WTC11 (cell line): ENCODE measurements at regions not wholly inside any gene's neighbourhood (a gene's known extent, or its start where the extent isn't known, plus 50 kb on each side); places are given as distances from the start of the nearest gene placed in this dataset.

Experiments
- ATAC-seq: fragments of 200-7000 bp; cut with Tn5 transposase; 2 replicates; pipeline ENCODE4 v1.10.0; 2021; ENCODE audit warnings: mild to moderate bottlenecking, moderate library complexity
- CTCF ChIA-PET: fragments of 300-600 bp; sonication (Branson Sonifier 250); formaldehyde crosslinking; loops from one replicate; lab custom pipeline; 2021; ENCODE audit warnings: antibody characterized with exemption; lab: Charles Lee
- POLR2A ChIA-PET: fragments of 350-600 bp; sonication (Branson Sonifier 250); formaldehyde crosslinking; loops from one replicate; lab custom pipeline; 2021; ENCODE audit warnings: antibody characterized with exemption; lab: Charles Lee
- DNase-seq: peaks from one replicate; pipeline ENCODE4 v3.0.0; 2021; ENCODE audit warnings: low spot score
- H3K27ac Mint-ChIP-seq: 2 replicates; pipeline ENCODE4 v1.8.0; 2021; ENCODE audit warnings: mixed read lengths
- H3K27me3 Mint-ChIP-seq: 2 replicates; pipeline ENCODE4 v1.8.0; 2021; ENCODE audit warnings: low read depth, mild to moderate bottlenecking, moderate library complexity, mixed read lengths
- H3K36me3 Mint-ChIP-seq: 2 replicates; pipeline ENCODE4 v1.8.0; 2021; ENCODE audit warnings: mixed read lengths
- H3K4me1 Mint-ChIP-seq: 2 replicates; pipeline ENCODE4 v1.8.0; 2022; ENCODE audit warnings: mixed read lengths
- H3K4me3 Mint-ChIP-seq: 2 replicates; pipeline ENCODE4 v1.8.0; 2021; ENCODE audit warnings: mild to moderate bottlenecking, moderate library complexity, mixed read lengths
- H3K9me3 Mint-ChIP-seq: 2 replicates; pipeline ENCODE4 v1.8.0; 2021; ENCODE audit warnings: mixed read lengths
- ATF1 ChIP-seq: sonication (generic); formaldehyde crosslinking; IDR thresholded peaks from 2 replicates; pipeline ENCODE4 v1.8.1; 2023; ENCODE audit warnings: mild to moderate bottlenecking, moderate library complexity, missing genetic modification reagents
- E2F4 ChIP-seq: sonication (generic); formaldehyde crosslinking; IDR thresholded peaks from 2 replicates; pipeline ENCODE4 v1.8.1; 2022; ENCODE audit warnings: low read depth, mild to moderate bottlenecking, moderate library complexity, missing genetic modification reagents, borderline replicate concordance
- E2F5 ChIP-seq: sonication (generic); formaldehyde crosslinking; IDR thresholded peaks from 2 replicates; pipeline ENCODE4 v1.8.1; 2022; ENCODE audit warnings: mild to moderate bottlenecking, moderate library complexity, missing genetic modification reagents
- FOXJ3 ChIP-seq: sonication (generic); formaldehyde crosslinking; IDR thresholded peaks from 2 replicates; pipeline ENCODE4 v1.9.0; 2021; ENCODE audit warnings: missing genetic modification reagents, mild to moderate bottlenecking, borderline replicate concordance
- GABPB1 ChIP-seq: sonication (generic); formaldehyde crosslinking; IDR thresholded peaks from 2 replicates; pipeline ENCODE4 v1.8.1; 2023; ENCODE audit warnings: mild to moderate bottlenecking, missing genetic modification reagents
- MXD4 ChIP-seq: fragments of 250-450 bp; sonication (Bioruptor Pico); IDR thresholded peaks from 2 replicates; pipeline ENCODE4 v1.8.0; 2021; ENCODE audit warnings: mild to moderate bottlenecking, moderate library complexity, borderline replicate concordance
- SMAD3 ChIP-seq: sonication (generic); formaldehyde crosslinking; IDR thresholded peaks from 2 replicates; pipeline ENCODE4 v1.8.0; 2022; ENCODE audit warnings: missing genetic modification reagents, mild to moderate bottlenecking, borderline replicate concordance
- SOX15 ChIP-seq: fragments of 250-450 bp; sonication (Bioruptor Pico); IDR thresholded peaks from 2 replicates; pipeline ENCODE4 v1.9.0; 2021; ENCODE audit warnings: mild to moderate bottlenecking
- SP1 ChIP-seq: sonication (generic); formaldehyde crosslinking; conservative IDR thresholded peaks from 2 replicates; pipeline ENCODE4 v1.8.1; 2022; ENCODE audit warnings: missing genetic modification reagents
- TCF7 ChIP-seq: sonication (generic); formaldehyde crosslinking; IDR thresholded peaks from 2 replicates; pipeline ENCODE4 v1.8.0; 2022; ENCODE audit warnings: mild to moderate bottlenecking, low read depth, missing genetic modification reagents, moderate library complexity
- TEAD1 ChIP-seq: sonication (generic); formaldehyde crosslinking; IDR thresholded peaks from 2 replicates; pipeline ENCODE4 v1.8.0; 2022; ENCODE audit warnings: mild to moderate bottlenecking, missing genetic modification reagents
- ZNF219 ChIP-seq: sonication (generic); formaldehyde crosslinking; IDR thresholded peaks from 2 replicates; pipeline ENCODE4 v1.8.0; 2023; ENCODE audit warnings: missing genetic modification reagents, mild to moderate bottlenecking, borderline replicate concordance
- ZNF232 ChIP-seq: sonication (generic); formaldehyde crosslinking; IDR thresholded peaks from 2 replicates; pipeline ENCODE4 v1.8.0; 2022; ENCODE audit warnings: mild to moderate bottlenecking, missing genetic modification reagents
- ZNF263 ChIP-seq: sonication (generic); formaldehyde crosslinking; IDR thresholded peaks from 2 replicates; pipeline ENCODE4 v1.8.1; 2022; ENCODE audit warnings: low read depth, mild to moderate bottlenecking, moderate library complexity, missing genetic modification reagents
- ZNF532 ChIP-seq: fragments of 250-450 bp; sonication (Bioruptor Pico); IDR thresholded peaks from 2 replicates; pipeline ENCODE4 v1.9.0; 2021; ENCODE audit warnings: mild to moderate bottlenecking, borderline replicate concordance
- TF ChIP-seq, protein P1 (sequence below): sonication (generic); formaldehyde crosslinking; IDR thresholded peaks from 2 replicates; pipeline ENCODE4 v1.8.1; 2023; ENCODE audit warnings: mild to moderate bottlenecking, missing genetic modification reagents, moderate library complexity
- TF ChIP-seq, protein P2 (sequence below): fragments of 250-450 bp; sonication (Bioruptor Pico); conservative IDR thresholded peaks from 2 replicates; pipeline ENCODE4 v1.9.0; 2021; ENCODE audit warnings: mild to moderate bottlenecking

GRCh38 chr3:132246212-132246611 lies 71.0 kb upstream of the ACP3 start (continued):
- TF ChIP-seq ZNF219 (CRISPR knock-in tag) (no peak), ATF1 (CRISPR knock-in tag) (no peak), E2F4 (CRISPR knock-in tag) (no peak), SP1 (no peak), SOX15 (CRISPR knock-in tag) (no peak), MXD4 (CRISPR knock-in tag) (no peak), ZNF532 (CRISPR knock-in tag) (no peak)

DNA sequence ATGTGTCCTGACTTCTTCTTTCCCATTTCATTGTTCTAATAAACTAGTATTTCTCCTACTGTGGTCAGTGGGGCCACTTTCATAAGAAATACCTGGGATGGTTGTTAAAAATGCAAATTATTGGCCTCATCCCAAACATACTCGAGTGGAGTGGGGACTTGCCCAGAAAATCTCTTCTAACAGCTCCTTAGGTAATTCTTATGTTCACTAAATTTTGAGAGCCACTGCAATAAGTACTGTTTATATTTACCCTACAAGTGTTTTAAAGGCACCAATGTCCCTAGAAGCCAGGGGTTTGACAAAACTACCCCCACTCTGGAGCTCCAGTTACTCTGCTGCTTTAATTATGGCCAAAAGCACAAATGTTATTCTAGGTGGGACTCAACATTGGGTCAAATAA lies 70.0 kb upstream of the ACP3 start:
- POLR2A ChIA-PET: no interaction called here
- TF ChIP-seq, protein P1, sequence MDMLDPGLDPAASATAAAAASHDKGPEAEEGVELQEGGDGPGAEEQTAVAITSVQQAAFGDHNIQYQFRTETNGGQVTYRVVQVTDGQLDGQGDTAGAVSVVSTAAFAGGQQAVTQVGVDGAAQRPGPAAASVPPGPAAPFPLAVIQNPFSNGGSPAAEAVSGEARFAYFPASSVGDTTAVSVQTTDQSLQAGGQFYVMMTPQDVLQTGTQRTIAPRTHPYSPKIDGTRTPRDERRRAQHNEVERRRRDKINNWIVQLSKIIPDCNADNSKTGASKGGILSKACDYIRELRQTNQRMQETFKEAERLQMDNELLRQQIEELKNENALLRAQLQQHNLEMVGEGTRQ: no peak
- TF ChIP-seq FOXJ3 (CRISPR knock-in tag) (no peak), TCF7 (CRISPR knock-in tag) (no peak), GABPB1 (no peak), E2F5 (no peak), SMAD3 (CRISPR knock-in tag) (no peak), TEAD1 (CRISPR knock-in tag) (no peak), ZNF263 (CRISPR knock-in tag) (no peak), ZNF232 (CRISPR knock-in tag) (no peak)
- no peaks in the 10 kb centered on the region for H3K4me1 Mint-ChIP-seq
- DNase-seq: no peak
- CTCF ChIA-PET: interaction anchor here (0.6 to 1.4 kb wide), 5 partner anchors 10 to 152 kb away, joined by 3 read pairs; no protein-coding TSS in a partner anchor
- no peaks in the 10 kb centered on the region for H3K36me3 Mint-ChIP-seq
- ATAC-seq: no peak
- H3K9me3 Mint-ChIP-seq: no peaks in the 10 kb centered on the region
- 0 out of 2 replicates have a peak, but pooled peaks cover under 1% of the 10 kb centered on the region for H3K27me3 Mint-ChIP-seq
- no peak overlapping the region for H3K27ac Mint-ChIP-seq
- H3K4me3 Mint-ChIP-seq: no peak overlapping the region

GRCh38 chr3:132248490-132248889 lies 68.7 kb upstream of the ACP3 start:
- DNase-seq: no peak
- TF ChIP-seq, protein P2, sequence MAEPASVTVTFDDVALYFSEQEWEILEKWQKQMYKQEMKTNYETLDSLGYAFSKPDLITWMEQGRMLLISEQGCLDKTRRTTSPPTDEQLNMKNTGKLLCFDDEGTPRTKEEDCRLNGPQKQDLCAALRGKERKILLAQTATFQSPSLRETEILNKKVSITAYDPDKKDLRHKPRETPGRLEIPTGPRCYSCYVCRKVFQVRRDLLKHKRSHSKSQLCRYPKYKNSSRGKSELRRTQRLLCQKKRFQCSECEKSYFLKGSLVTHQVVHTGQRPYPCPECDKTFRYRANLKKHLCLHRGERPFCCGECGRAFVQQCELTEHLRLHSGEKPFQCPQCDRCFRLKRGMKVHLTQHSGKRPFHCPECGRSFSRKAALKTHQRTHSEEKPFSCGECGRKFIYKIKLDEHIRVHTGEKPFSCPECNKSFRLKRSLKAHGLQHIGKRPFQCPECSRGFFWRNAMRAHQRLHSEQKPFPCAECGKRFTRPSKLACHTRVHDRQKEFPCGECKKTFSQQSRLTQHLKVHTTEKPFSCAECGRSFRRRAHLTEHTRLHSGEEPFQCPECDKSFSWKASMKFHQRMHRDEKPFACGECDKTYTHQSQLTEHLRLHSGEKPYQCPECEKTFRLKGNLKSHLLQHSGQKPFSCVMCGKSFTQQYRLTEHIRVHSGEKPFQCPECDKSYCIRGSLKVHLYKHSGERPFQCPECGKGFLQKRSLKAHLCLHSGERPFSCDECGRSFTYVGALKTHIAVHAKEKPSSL (CRISPR knock-in tag): no peak
- Mint-ChIP-seq H3K27me3 (no peaks in the 10 kb centered on the region), H3K4me3 (no peak overlapping the region), H3K4me1 (no peaks in the 10 kb centered on the region), H3K27ac (no peak overlapping the region), H3K36me3 (no peaks in the 10 kb centered on the region), H3K9me3 (no peaks in the 10 kb centered on the region)
- ChIA-PET CTCF (interaction anchor here (0.5 to 1.3 kb wide), 3 partner anchors 8 to 185 kb away, joined by 3 to 4 read pairs (median 3); no protein-coding TSS in a partner anchor), POLR2A (no interaction called here)
- no peak for ATAC-seq
